ENCODE measurements at regions not wholly inside any gene's neighbourhood (a gene's known extent, or its start where the extent isn't known, plus 50 kb on each side); places are given as distances from the start of the nearest gene placed in this dataset.
"Not testable (repeated sequence)": the region's sequence is repeated elsewhere in the genome, so short reads cannot be mapped to it uniquely, and the experiment has no call there.

DNA sequence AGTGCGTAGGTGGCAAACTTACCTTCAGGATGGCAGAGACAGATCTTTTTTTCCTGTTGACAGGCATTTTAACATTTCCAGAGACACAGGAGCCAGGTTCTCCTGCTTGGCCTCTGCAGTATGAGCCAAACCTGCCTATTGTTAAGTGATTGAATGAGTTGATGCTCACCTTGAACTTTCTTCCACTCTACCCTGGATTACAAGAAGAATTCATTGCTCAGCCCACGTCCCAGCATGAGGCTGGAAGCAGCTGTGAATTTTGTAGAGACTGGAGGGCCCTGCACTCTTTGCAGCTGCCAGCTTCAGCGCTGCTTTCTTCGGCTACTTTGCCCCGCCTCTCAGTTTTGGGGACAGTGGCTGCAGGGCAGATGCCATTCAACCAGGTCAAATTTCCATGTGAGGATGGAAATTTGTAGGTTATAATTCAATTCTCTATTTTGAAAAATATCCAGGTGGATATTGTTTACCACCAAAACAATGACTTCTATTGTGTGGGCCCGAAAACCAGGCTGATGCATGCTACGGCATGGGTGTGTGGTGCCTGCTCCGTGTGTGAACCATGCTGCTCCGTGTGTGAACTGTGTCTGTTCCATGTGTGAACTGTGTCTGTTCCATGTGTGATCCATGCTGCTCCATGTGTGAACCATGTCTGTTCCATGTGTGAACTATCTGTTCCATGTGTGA, 75.2 kb upstream of the METTL9 start:
- no peak for TF ChIP-seq CTCF (conservative IDR thresholded peaks at IDR 0.05; ENCODE audit: control insufficient read depth, insufficient read depth, low read depth, low read length)
- H3K4me3 ChIP-seq (ENCODE audit: control insufficient read depth, low read depth, low read length), result no peak overlapping the region
- no peak for DNase-seq (ENCODE audit: low read depth)

DNA sequence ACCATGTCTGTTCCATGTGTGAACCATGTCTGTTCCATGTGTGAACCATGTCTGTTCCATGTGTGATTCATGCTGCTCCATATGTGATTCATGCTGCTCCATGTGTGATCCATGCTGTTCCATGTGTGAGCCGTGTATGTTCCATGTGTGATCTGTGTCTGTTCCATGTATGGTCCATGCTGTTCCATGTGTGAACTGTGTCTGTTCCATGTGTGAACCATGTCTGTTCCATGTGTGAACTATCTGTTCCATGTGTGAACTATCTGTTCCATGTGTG, 74.7 kb upstream of the METTL9 start:
- DNase-seq (ENCODE audit: low read depth); H3K4me3 ChIP-seq (ENCODE audit: control insufficient read depth, low read depth, low read length): not testable (repeated sequence)

DNA sequence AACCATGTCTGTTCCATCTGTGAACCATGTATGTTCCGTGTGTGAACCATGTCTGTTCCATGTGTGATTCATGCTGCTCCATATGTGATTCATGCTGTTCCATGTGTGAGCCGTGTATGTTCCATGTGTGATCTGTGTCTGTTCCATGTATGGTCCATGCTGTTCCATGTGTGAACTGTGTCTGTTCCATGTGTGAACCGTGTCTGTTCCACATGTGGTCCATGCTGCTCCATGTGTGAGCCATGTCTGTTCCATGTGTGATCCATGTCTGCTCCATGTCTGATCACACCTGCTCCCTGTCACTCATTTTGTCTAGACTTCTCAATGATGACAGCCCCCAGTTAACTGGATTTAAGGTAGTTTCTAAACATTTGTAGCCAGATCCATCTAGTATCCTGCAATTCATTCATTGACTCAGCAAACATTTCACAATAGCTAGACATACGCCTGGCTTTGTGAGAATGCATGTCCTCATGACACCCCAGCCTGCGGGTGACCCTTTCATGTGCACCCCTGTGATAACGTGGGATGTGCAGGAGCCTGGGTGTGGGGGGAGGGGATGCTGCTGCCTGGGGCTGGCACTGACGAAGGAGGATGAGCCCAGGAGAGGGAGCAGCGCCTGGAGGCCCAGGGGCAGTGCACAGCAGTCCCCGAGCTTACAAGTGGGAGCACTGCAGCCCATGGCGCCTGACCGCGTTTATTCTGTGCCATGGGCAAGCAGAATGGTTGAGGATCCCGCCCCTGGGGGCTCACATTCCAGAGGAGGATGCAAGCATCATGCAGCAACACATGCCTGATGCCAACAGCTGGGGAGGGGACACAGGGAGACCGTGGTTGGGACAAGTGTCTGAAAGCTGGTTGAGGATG, 74.1 kb upstream of the METTL9 start:
- peak; percentile 80 for DNase-seq (ENCODE audit: low read depth)
- H3K4me3 ChIP-seq (ENCODE audit: control insufficient read depth, low read depth, low read length), result not testable (repeated sequence)

DNA sequence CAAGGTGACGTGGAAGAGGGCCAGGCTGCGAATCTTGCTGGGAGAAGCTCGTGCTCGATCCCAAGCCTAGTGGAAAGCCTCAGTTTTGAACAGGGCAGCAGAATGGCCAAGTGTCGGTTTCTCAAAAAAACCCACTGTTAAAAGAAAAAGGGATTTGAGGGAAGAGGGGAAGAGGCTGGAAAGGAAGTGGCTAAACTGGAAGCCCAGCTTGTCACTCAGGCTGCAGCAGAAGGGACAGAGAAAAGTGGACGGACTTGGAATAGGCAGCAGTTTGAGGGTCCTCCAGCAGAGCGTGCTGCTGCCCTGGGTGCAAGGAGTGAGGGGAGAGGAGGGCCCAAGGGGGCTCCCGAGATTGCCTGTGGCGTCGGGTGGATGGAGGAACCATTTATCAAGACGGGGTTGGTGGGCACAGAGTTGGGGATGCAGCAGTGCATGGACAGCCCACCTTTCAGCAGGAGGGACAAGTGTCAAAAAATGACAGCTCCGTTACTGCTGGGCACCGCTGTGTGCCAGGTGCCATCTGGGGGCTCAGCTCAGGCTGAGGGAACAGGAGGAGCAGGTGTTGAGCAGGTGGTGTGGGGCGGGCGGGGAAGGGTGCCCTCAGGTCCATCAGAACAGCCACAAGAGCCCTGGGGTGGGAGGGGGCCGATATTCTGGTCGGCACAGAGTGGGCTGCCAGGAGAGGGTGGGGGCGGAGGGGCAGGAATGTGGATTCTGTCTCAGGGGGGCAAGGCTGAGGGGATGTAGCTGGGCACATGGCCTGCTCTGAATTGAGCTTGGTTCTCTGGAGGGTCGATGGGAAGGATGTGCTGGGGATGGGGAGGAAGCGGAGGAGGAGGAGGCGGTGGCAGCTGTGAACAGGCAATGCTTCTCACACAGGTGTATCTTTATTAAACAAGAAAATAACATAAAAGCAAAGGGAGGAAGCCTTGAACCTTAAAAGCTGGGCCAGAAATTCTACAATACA, 73.1 kb upstream of the METTL9 start:
- DNase-seq (ENCODE audit: low read depth); H3K4me3 ChIP-seq (ENCODE audit: control insufficient read depth, low read depth, low read length): not testable (repeated sequence)

GRCh38 chr16:21526923-21527807, 72.2 kb upstream of the METTL9 start:
- DNase-seq (ENCODE audit: low read depth), result no peak
- H3K4me3 ChIP-seq (ENCODE audit: control insufficient read depth, low read depth, low read length), result no peak overlapping the region
- no peak for TF ChIP-seq CTCF (conservative IDR thresholded peaks at IDR 0.05; ENCODE audit: control insufficient read depth, insufficient read depth, low read depth, low read length)

- DNase-seq (ENCODE audit: low read depth); H3K4me3 ChIP-seq (ENCODE audit: control insufficient read depth, low read depth, low read length): not testable (repeated sequence)
These were observed 70.2 kb upstream of the METTL9 start for GRCh38 chr16:21529060-21529658.

DNA sequence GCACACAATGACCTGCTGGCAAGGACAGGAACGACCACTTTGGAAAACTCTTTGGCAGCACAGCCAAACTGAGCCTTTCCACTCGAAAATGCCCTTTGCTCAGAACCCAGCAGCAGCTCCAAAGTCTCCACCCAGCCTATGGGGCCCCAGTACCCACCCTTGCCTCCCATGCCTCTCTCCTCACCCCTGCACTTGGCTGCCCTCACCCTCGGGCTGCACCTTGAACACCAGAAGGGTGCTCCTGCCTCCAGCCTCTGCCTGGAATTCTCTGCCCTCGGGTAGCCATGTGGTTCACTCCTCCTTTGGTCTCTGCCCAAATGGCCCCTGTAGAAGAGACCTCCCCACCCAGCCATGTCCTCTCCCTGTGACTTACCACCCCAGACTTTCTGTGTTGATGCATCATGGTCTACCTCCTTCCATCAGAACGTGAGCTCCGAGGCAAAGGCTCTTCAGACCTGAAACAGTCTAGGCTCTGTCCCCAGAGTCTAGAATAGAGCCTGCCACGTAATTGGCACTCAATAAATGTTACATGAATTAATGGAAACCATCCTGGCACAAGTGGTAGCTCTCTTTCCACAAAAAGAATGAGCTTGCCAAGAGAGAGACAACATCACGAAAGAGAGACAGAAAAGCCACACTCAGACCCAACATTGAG, 68.5 kb upstream of the METTL9 start:
- not testable (repeated sequence) for H3K4me3 ChIP-seq (ENCODE audit: control insufficient read depth, low read depth, low read length); DNase-seq (ENCODE audit: low read depth)

DNA sequence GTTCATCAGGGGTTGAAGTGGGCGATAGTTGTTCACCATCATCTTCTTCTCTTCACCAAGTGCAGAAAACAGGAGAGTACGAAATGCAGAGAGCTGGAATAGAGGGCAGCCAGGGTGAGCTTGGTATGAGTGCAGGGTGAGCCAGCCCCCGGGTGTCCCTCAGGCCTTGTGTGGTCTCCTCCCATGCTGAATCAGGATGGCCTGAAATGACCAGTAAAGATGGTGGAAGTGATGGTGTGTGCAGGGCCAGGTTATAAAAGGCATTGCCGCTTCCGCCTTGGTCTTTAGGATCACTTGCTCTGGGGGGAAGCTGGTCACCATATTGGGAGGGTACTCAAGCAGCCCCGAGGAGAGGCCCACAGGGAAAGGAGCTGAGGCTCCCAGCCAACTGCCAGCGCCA, 66.4 kb upstream of the METTL9 start:
- DNase-seq (ENCODE audit: low read depth), result not testable (repeated sequence)

GRCh38 chr16:21533474-21533873, 65.9 kb upstream of the METTL9 start:
- DNase-seq (ENCODE audit: low read depth); H3K4me3 ChIP-seq (ENCODE audit: control insufficient read depth, low read depth, low read length): not testable (repeated sequence)

More for the DNA sequence above, 66.4 kb upstream of the METTL9 start:
- not testable (repeated sequence) for H3K4me3 ChIP-seq (ENCODE audit: control insufficient read depth, low read depth, low read length)

- not testable (repeated sequence) for H3K4me3 ChIP-seq (ENCODE audit: control insufficient read depth, low read depth, low read length)
- DNase-seq (ENCODE audit: low read depth), result peak; percentile 51
These were observed 64.8 kb upstream of the METTL9 start for GRCh38 chr16:21534561-21534960.

- not testable (repeated sequence) for DNase-seq (ENCODE audit: low read depth)
These were observed 64.2 kb upstream of the METTL9 start for GRCh38 chr16:21535201-21535600.

GRCh38 chr16:21536740-21537139, 62.6 kb upstream of the METTL9 start:
- not testable (repeated sequence) for DNase-seq (ENCODE audit: low read depth); H3K4me3 ChIP-seq (ENCODE audit: control insufficient read depth, low read depth, low read length)

More at GRCh38 chr16:21535201-21535600, 64.2 kb upstream of the METTL9 start:
- not testable (repeated sequence) for H3K4me3 ChIP-seq (ENCODE audit: control insufficient read depth, low read depth, low read length)

GRCh38 chr16:21537598-21537997, 61.8 kb upstream of the METTL9 start:
- not testable (repeated sequence) for H3K4me3 ChIP-seq (ENCODE audit: control insufficient read depth, low read depth, low read length); DNase-seq (ENCODE audit: low read depth)

DNA sequence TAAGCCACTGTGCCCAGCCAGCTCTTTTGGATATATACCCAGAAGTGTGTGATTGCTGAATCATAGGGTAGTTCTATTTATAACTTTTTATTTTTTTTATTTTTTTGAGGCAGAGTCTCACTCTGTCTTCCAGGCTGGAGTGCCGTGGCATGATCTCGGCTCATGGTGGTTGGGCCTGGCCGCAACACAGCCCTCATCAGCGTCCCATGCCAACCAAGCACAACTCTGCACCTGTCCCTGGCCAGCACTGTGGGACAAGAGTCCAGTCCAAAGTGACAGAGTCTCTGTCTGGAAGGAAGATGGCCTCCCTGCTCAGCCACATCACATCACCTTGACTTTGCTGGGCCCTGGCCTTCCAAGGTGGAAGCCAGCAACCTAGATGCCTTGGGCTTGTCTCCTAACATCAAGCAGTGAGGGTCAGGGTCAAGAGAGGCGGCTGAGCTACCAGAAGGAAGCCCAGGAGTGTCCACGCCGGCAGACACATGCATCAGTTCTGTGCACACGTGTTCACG, 60.2 kb upstream of the METTL9 start:
- not testable (repeated sequence) for DNase-seq (ENCODE audit: low read depth); H3K4me3 ChIP-seq (ENCODE audit: control insufficient read depth, low read depth, low read length)
